BJ (cell line): ENCODE measurements at regions not wholly inside any gene's neighbourhood (a gene's known extent, or its start where the extent isn't known, plus 50 kb on each side); places are given as distances from the start of the nearest gene placed in this dataset.

Source experiments
- CTCF ChIA-PET: fragments of 350-600 bp; formaldehyde crosslinking; extraction: SDS; loops from one replicate; lab custom pipeline; 2021; ENCODE audit warnings: antibody characterized with exemption, inconsistent platforms; lab: Yijun Ruan, JAX
- POLR2A ChIA-PET: fragments of 300-600 bp; sonication (Branson Sonifier 250); formaldehyde crosslinking; extraction: SDS; loops from one replicate; lab custom pipeline; 2021; ENCODE audit warnings: antibody characterized with exemption; lab: Charles Lee
- DNase-seq: peaks from one replicate; pipeline ENCODE4 v3.0.0-alpha.2; 2011; ENCODE audit warnings: low read depth
- H3K27me3 ChIP-seq: 2 replicates; pipeline ENCODE4 v1.6.0; 2011; ENCODE audit warnings: low read length; ENCODE audit not compliant: control insufficient read depth, insufficient read depth
- H3K36me3 ChIP-seq: 2 replicates; pipeline ENCODE4 v1.5.1; 2011; ENCODE audit warnings: low read length; ENCODE audit not compliant: control insufficient read depth, insufficient read depth
- H3K4me3 ChIP-seq: 2 replicates; pipeline ENCODE4 v1.5.1; 2011; ENCODE audit warnings: low read depth, mild to moderate bottlenecking, control low read depth, low read length
- CTCF ChIP-seq: IDR thresholded peaks from 2 replicates; pipeline ENCODE4 v1.5.1; 2011; ENCODE audit warnings: low read depth, mild to moderate bottlenecking, control low read depth, inconsistent platforms, low read length, moderate library complexity; ENCODE audit not compliant: insufficient read depth

GRCh38 chr4:165768281-165768680 is 104.8 kb upstream of the TLL1 start:
- CTCF ChIA-PET, result no interaction called here

GRCh38 chr4:165774326-165774725 is 98.7 kb upstream of the TLL1 start:
- Histone ChIP-seq H3K4me3 (no peak overlapping the region), H3K27me3 (no peaks in the 10 kb centered on the region), H3K36me3 (no peaks in the 10 kb centered on the region)
- CTCF ChIA-PET, result no interaction called here
- TF ChIP-seq CTCF, result no peak
- POLR2A ChIA-PET, result no interaction called here
- DNase-seq, result no peak

More at GRCh38 chr4:165768281-165768680, 104.8 kb upstream of the TLL1 start:
- Histone ChIP-seq H3K36me3 (no peaks in the 10 kb centered on the region), H3K4me3 (no peak overlapping the region), H3K27me3 (no peaks in the 10 kb centered on the region)
- DNase-seq, result no peak
- TF ChIP-seq CTCF, result no peak
- POLR2A ChIA-PET, result no interaction called here

- no peaks in the 10 kb centered on the region for H3K36me3 ChIP-seq
- TF ChIP-seq CTCF, result no peak
- DNase-seq, result no peak
- CTCF ChIA-PET, result no interaction called here
- H3K27me3 ChIP-seq, result no peaks in the 10 kb centered on the region
- H3K4me3 ChIP-seq, result no peak overlapping the region
- POLR2A ChIA-PET, result no interaction called here
Observed at GRCh38 chr4:165779950-165780670, 92.9 kb upstream of the TLL1 start.

- ChIA-PET CTCF (no interaction called here), POLR2A (no interaction called here)
- Histone ChIP-seq H3K36me3 (no peaks in the 10 kb centered on the region), H3K4me3 (no peak overlapping the region), H3K27me3 (no peaks in the 10 kb centered on the region)
- DNase-seq, result no peak
- no peak for TF ChIP-seq CTCF
Observed at GRCh38 chr4:165780735-165781134, 92.3 kb upstream of the TLL1 start.

- no peaks in the 10 kb centered on the region for H3K36me3 ChIP-seq
- no peaks in the 10 kb centered on the region for H3K27me3 ChIP-seq
- CTCF ChIA-PET, result interaction anchor here (1.5 kb wide), 1 partner anchor 10 kb away, joined by 3 read pairs; no protein-coding TSS in a partner anchor
- DNase-seq, result no peak
- POLR2A ChIA-PET, result no interaction called here
- H3K4me3 ChIP-seq, result no peak overlapping the region
- no peak for TF ChIP-seq CTCF
Observed at GRCh38 chr4:165782623-165783022, 90.4 kb upstream of the TLL1 start.
